ENCODE measurements at regions not wholly inside any gene's neighbourhood (a gene's known extent, or its start where the extent isn't known, plus 50 kb on each side); places are given as distances from the start of the nearest gene placed in this dataset.

GRCh38 chr19:13610039-13610691 lies 103.9 kb upstream of the CACNA1A start:
- Mint-ChIP-seq H3K4me3 (no peak overlapping the region), H3K36me3 (no peaks in the 10 kb centered on the region), H3K9me3 (ENCODE audit: low read depth) (no peaks in the 10 kb centered on the region), H3K27ac (no peak overlapping the region), H3K27me3 (no peaks in the 10 kb centered on the region), H3K4me1 (peaks cover 10% of the 10 kb centered on the region)
- peak; percentile 45 for ATAC-seq
- DNase-seq: peak; percentile 50
- CTCF ChIA-PET: interaction anchor here (0.6 to 1.1 kb wide), 4 partner anchors 16 to 180 kb away, joined by 3 to 4 read pairs (median 3); no protein-coding TSS in a partner anchor

- Mint-ChIP-seq H3K4me1 (peaks cover 10% of the 10 kb centered on the region), H3K36me3 (no peaks in the 10 kb centered on the region), H3K27me3 (peaks cover 9% of the 10 kb centered on the region), H3K4me3 (no peak overlapping the region), H3K9me3 (ENCODE audit: low read depth) (no peaks in the 10 kb centered on the region), H3K27ac (no peak overlapping the region)
- CTCF ChIA-PET: interaction anchor here (2.7 kb wide), 1 partner anchor 17 kb away, joined by 10 read pairs; no protein-coding TSS in a partner anchor
- ATAC-seq (no peak), DNase-seq (no peak)
These were observed 99.9 kb upstream of the CACNA1A start for GRCh38 chr19:13606156-13606555.

- Mint-ChIP-seq H3K27ac (no peak overlapping the region), H3K4me1 (peaks cover 6% of the 10 kb centered on the region), H3K36me3 (no peaks in the 10 kb centered on the region), H3K4me3 (no peak overlapping the region), H3K27me3 (peaks cover 9% of the 10 kb centered on the region), H3K9me3 (ENCODE audit: low read depth) (no peaks in the 10 kb centered on the region)
- DNase-seq: no peak
- CTCF ChIA-PET: interaction anchor here (2.7 kb wide), 1 partner anchor 15 kb away, joined by 10 read pairs; no protein-coding TSS in a partner anchor
- no peak for ATAC-seq
These were observed 98.8 kb upstream of the CACNA1A start for GRCh38 chr19:13604902-13605586.

- Mint-ChIP-seq H3K9me3 (ENCODE audit: low read depth) (no peaks in the 10 kb centered on the region), H3K4me3 (no peak overlapping the region), H3K4me1 (peaks cover 4% of the 10 kb centered on the region), H3K27me3 (peaks cover 14% of the 10 kb centered on the region), H3K36me3 (no peaks in the 10 kb centered on the region), H3K27ac (no peak overlapping the region)
- ATAC-seq: no peak
- CTCF ChIA-PET: no interaction called here
- no peak for DNase-seq
These were observed 94.5 kb upstream of the CACNA1A start for GRCh38 chr19:13600802-13601201.

GRCh38 chr19:13600091-13600490 lies 93.8 kb upstream of the CACNA1A start:
- H3K27ac Mint-ChIP-seq: no peak overlapping the region
- no peak overlapping the region for H3K4me3 Mint-ChIP-seq
- ATAC-seq: no peak
- CTCF ChIA-PET: interaction anchor here (1.3 kb wide), 1 partner anchor 10 kb away, joined by 6 read pairs; no protein-coding TSS in a partner anchor
- H3K4me1 Mint-ChIP-seq: peaks cover 4% of the 10 kb centered on the region
- H3K9me3 Mint-ChIP-seq (ENCODE audit: low read depth): no peaks in the 10 kb centered on the region
- no peaks in the 10 kb centered on the region for H3K36me3 Mint-ChIP-seq
- no peak for DNase-seq
- peaks cover 14% of the 10 kb centered on the region for H3K27me3 Mint-ChIP-seq

- Mint-ChIP-seq H3K27me3 (peaks cover 12% of the 10 kb centered on the region), H3K36me3 (no peaks in the 10 kb centered on the region), H3K9me3 (ENCODE audit: low read depth) (no peaks in the 10 kb centered on the region), H3K4me1 (peaks cover 4% of the 10 kb centered on the region), H3K27ac (no peak overlapping the region), H3K4me3 (no peak overlapping the region)
- no peak for ATAC-seq
- CTCF ChIA-PET: interaction anchor here (0.9 to 1.3 kb wide), 2 partner anchors 10 to 118 kb away, joined by 3 to 6 read pairs; no protein-coding TSS in a partner anchor
- DNase-seq: no peak
These were observed 93.4 kb upstream of the CACNA1A start for GRCh38 chr19:13599681-13600080.

- ATAC-seq: no peak
- no peak overlapping the region for H3K4me3 Mint-ChIP-seq
- H3K4me1 Mint-ChIP-seq: peaks cover 4% of the 10 kb centered on the region
These were observed 91.8 kb upstream of the CACNA1A start for GRCh38 chr19:13598098-13598497.

GRCh38 chr19:13597640-13598039 lies 91.4 kb upstream of the CACNA1A start:
- H3K4me1 Mint-ChIP-seq: peaks cover 4% of the 10 kb centered on the region
- H3K36me3 Mint-ChIP-seq: no peaks in the 10 kb centered on the region
- CTCF ChIA-PET: interaction anchor here (0.7 to 2.6 kb wide), 4 partner anchors 8 to 320 kb away, joined by 4 to 13 read pairs (median 4); no protein-coding TSS in a partner anchor
- H3K27me3 Mint-ChIP-seq: peaks cover 5% of the 10 kb centered on the region
- no peak overlapping the region for H3K4me3 Mint-ChIP-seq
- peak; percentile 73 for DNase-seq
- H3K27ac Mint-ChIP-seq: no peak overlapping the region
- no peaks in the 10 kb centered on the region for H3K9me3 Mint-ChIP-seq (ENCODE audit: low read depth)
- ATAC-seq: peak; percentile 88

More at GRCh38 chr19:13598098-13598497, 91.8 kb upstream of the CACNA1A start:
- DNase-seq: no peak
- Mint-ChIP-seq H3K36me3 (no peaks in the 10 kb centered on the region), H3K27me3 (peaks cover 5% of the 10 kb centered on the region), H3K9me3 (ENCODE audit: low read depth) (no peaks in the 10 kb centered on the region), H3K27ac (no peak overlapping the region)
- CTCF ChIA-PET: interaction anchor here (0.7 to 2.6 kb wide), 4 partner anchors 9 to 320 kb away, joined by 4 to 13 read pairs (median 4); no protein-coding TSS in a partner anchor

- ATAC-seq: peak; percentile 95
- Mint-ChIP-seq H3K9me3 (ENCODE audit: low read depth) (no peaks in the 10 kb centered on the region), H3K4me3 (no peak overlapping the region), H3K36me3 (no peaks in the 10 kb centered on the region), H3K27me3 (no peaks in the 10 kb centered on the region), H3K4me1 (no peaks in the 10 kb centered on the region), H3K27ac (no peak overlapping the region)
- DNase-seq: peak; percentile 82
- CTCF ChIA-PET: interaction anchor here (0.6 to 4.8 kb wide), 29 partner anchors 9 to 1965 kb away, joined by 3 to 91 read pairs (median 4); partner anchors contain the start of gene ZSWIM4
These were observed 82.9 kb upstream of the CACNA1A start for GRCh38 chr19:13588957-13589833.

GRCh38 chr19:13585512-13585911 lies 79.2 kb upstream of the CACNA1A start:
- Mint-ChIP-seq H3K4me3 (no peak overlapping the region), H3K9me3 (ENCODE audit: low read depth) (no peaks in the 10 kb centered on the region), H3K27ac (no peak overlapping the region), H3K27me3 (no peaks in the 10 kb centered on the region), H3K36me3 (no peaks in the 10 kb centered on the region), H3K4me1 (no peaks in the 10 kb centered on the region)
- CTCF ChIA-PET: interaction anchor here (1.3 to 2.1 kb wide), 2 partner anchors 308 to 608 kb away, joined by 3 to 7 read pairs; no protein-coding TSS in a partner anchor
- no peak for ATAC-seq
- no peak for DNase-seq

- Mint-ChIP-seq H3K4me1 (no peaks in the 10 kb centered on the region), H3K4me3 (no peak overlapping the region), H3K9me3 (ENCODE audit: low read depth) (no peaks in the 10 kb centered on the region), H3K27ac (no peak overlapping the region), H3K27me3 (no peaks in the 10 kb centered on the region), H3K36me3 (no peaks in the 10 kb centered on the region)
- CTCF ChIA-PET: interaction anchor here (2.1 kb wide), 1 partner anchor 306 kb away, joined by 7 read pairs; no protein-coding TSS in a partner anchor
- ATAC-seq: no peak
- DNase-seq: no peak
These were observed 77.5 kb upstream of the CACNA1A start for GRCh38 chr19:13583753-13584152.

- ATAC-seq: no peak
- Mint-ChIP-seq H3K4me3 (no peak overlapping the region), H3K27ac (no peak overlapping the region), H3K27me3 (peaks cover under 1% of the 10 kb centered on the region), H3K9me3 (ENCODE audit: low read depth) (no peaks in the 10 kb centered on the region), H3K4me1 (no peaks in the 10 kb centered on the region), H3K36me3 (no peaks in the 10 kb centered on the region)
- no peak for DNase-seq
- CTCF ChIA-PET: no interaction called here
These were observed 76.8 kb upstream of the CACNA1A start for GRCh38 chr19:13583114-13583513.

GRCh38 chr19:13581576-13581975 lies 75.3 kb upstream of the CACNA1A start:
- ATAC-seq: no peak

More at GRCh38 chr19:13581576-13581975, 75.3 kb upstream of the CACNA1A start:
- peaks cover 7% of the 10 kb centered on the region for H3K27me3 Mint-ChIP-seq
- no peak for DNase-seq
- H3K4me1 Mint-ChIP-seq: no peaks in the 10 kb centered on the region
- H3K36me3 Mint-ChIP-seq: no peaks in the 10 kb centered on the region
- no peak overlapping the region for H3K27ac Mint-ChIP-seq
- H3K4me3 Mint-ChIP-seq: no peak overlapping the region
- H3K9me3 Mint-ChIP-seq (ENCODE audit: low read depth): no peaks in the 10 kb centered on the region
- CTCF ChIA-PET: interaction anchor here (1.1 kb wide), 1 partner anchor 140 kb away, joined by 3 read pairs; no protein-coding TSS in a partner anchor

Measured in activated CD8-positive, alpha-beta memory T cell treated with anti-CD3 and anti-CD28 coated beads, Interleukin-2, amount 10 ng/mL, durations not matched to agents 7 days and 5 days (primary cell).